ENCODE measurements at regions not wholly inside any gene's neighbourhood (a gene's known extent, or its start where the extent isn't known, plus 50 kb on each side); places are given as distances from the start of the nearest gene placed in this dataset.

GRCh38 chr18:38198526-38198925, 632.9 kb upstream of the CELF4 start:
- H3K4me1 ChIP-seq (ENCODE audit: control insufficient read depth in 4 of 4, insufficient read depth in 4 of 4, low read length in 3 of 4) = no peaks in the 10 kb centered on the region
- 78% methylated on average over 1 of the region's 1 CpG for WGBS
- no peaks in the 10 kb centered on the region for H3K27me3 ChIP-seq (ENCODE audit: control insufficient read depth in 4 of 4, insufficient read depth in 4 of 4, low read length in 3 of 4)
- no peaks in the 10 kb centered on the region for H3K36me3 ChIP-seq (ENCODE audit: control insufficient read depth in 4 of 4, insufficient read depth in 3 of 4, low read depth in 1 of 4, low read length in 3 of 4)
- H3K27ac ChIP-seq (ENCODE audit: low read depth in 1 of 2, low read length in 2 of 2) = no peak overlapping the region
- no peak for DNase-seq (ENCODE audit: low spot score)
- no peak overlapping the region for H3K9ac ChIP-seq (ENCODE audit: low read depth in 1 of 2, low read length in 2 of 2)
- H3K4me3 ChIP-seq (ENCODE audit: low read depth in 1 of 3, low read length in 3 of 3) = no peak overlapping the region
- TF ChIP-seq SP1 (IDR thresholded peaks at IDR 0.05) (no peak), RXRA (IDR thresholded peaks at IDR 0.05) (no peak), NR2F2 (IDR thresholded peaks at IDR 0.05) (no peak)
- TF ChIP-seq, protein P1, sequence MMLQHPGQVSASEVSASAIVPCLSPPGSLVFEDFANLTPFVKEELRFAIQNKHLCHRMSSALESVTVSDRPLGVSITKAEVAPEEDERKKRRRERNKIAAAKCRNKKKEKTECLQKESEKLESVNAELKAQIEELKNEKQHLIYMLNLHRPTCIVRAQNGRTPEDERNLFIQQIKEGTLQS (IDR thresholded peaks at IDR 0.05) = no peak
- TF ChIP-seq, protein P2, sequence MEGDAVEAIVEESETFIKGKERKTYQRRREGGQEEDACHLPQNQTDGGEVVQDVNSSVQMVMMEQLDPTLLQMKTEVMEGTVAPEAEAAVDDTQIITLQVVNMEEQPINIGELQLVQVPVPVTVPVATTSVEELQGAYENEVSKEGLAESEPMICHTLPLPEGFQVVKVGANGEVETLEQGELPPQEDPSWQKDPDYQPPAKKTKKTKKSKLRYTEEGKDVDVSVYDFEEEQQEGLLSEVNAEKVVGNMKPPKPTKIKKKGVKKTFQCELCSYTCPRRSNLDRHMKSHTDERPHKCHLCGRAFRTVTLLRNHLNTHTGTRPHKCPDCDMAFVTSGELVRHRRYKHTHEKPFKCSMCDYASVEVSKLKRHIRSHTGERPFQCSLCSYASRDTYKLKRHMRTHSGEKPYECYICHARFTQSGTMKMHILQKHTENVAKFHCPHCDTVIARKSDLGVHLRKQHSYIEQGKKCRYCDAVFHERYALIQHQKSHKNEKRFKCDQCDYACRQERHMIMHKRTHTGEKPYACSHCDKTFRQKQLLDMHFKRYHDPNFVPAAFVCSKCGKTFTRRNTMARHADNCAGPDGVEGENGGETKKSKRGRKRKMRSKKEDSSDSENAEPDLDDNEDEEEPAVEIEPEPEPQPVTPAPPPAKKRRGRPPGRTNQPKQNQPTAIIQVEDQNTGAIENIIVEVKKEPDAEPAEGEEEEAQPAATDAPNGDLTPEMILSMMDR (IDR thresholded peaks at IDR 0.05; ENCODE audit: low read depth, low read length, missing input control) = no peak
- no peaks in the 10 kb centered on the region for H3K9me3 ChIP-seq (ENCODE audit: control insufficient read depth in 4 of 4, low read length in 3 of 4)

DNA sequence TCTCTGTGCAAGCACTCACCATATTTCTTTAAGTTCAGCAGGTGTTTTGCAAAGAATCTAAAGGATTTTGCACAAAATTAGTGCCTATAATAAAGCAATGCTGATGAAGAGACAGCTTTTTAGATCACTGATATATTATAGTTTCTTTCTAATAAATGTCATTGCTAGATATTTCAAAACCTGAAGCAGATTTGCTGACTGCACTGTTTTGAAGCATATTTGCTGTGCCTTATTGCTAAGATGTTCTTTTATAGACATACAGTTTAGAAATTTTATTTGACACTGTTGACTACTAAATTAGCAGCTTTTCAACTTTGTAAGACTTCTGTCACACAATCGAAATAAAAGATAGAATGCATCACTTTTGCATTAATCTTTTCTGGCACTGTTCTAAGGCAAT, 620.9 kb upstream of the CELF4 start:
- Histone ChIP-seq H3K9me3 (ENCODE audit: control insufficient read depth in 4 of 4, low read length in 3 of 4) (no peaks in the 10 kb centered on the region), H3K27me3 (ENCODE audit: control insufficient read depth in 4 of 4, insufficient read depth in 4 of 4, low read length in 3 of 4) (no peaks in the 10 kb centered on the region), H3K9ac (ENCODE audit: low read depth in 1 of 2, low read length in 2 of 2) (no peak overlapping the region), H3K36me3 (ENCODE audit: control insufficient read depth in 4 of 4, insufficient read depth in 3 of 4, low read depth in 1 of 4, low read length in 3 of 4) (no peaks in the 10 kb centered on the region), H3K27ac (ENCODE audit: low read depth in 1 of 2, low read length in 2 of 2) (no peak overlapping the region), H3K4me3 (ENCODE audit: low read depth in 1 of 3, low read length in 3 of 3) (no peak overlapping the region), H3K4me1 (ENCODE audit: control insufficient read depth in 4 of 4, insufficient read depth in 4 of 4, low read length in 3 of 4) (no peaks in the 10 kb centered on the region)
- TF ChIP-seq, protein P1 (IDR thresholded peaks at IDR 0.05) = no peak
- no peak for TF ChIP-seq FOXA1 (IDR thresholded peaks at IDR 0.05)
- no peak for TF ChIP-seq RAD21 (IDR thresholded peaks at IDR 0.05)
- TF ChIP-seq FOXA2 (IDR thresholded peaks at IDR 0.05) = no peak
- TF ChIP-seq, protein P3, sequence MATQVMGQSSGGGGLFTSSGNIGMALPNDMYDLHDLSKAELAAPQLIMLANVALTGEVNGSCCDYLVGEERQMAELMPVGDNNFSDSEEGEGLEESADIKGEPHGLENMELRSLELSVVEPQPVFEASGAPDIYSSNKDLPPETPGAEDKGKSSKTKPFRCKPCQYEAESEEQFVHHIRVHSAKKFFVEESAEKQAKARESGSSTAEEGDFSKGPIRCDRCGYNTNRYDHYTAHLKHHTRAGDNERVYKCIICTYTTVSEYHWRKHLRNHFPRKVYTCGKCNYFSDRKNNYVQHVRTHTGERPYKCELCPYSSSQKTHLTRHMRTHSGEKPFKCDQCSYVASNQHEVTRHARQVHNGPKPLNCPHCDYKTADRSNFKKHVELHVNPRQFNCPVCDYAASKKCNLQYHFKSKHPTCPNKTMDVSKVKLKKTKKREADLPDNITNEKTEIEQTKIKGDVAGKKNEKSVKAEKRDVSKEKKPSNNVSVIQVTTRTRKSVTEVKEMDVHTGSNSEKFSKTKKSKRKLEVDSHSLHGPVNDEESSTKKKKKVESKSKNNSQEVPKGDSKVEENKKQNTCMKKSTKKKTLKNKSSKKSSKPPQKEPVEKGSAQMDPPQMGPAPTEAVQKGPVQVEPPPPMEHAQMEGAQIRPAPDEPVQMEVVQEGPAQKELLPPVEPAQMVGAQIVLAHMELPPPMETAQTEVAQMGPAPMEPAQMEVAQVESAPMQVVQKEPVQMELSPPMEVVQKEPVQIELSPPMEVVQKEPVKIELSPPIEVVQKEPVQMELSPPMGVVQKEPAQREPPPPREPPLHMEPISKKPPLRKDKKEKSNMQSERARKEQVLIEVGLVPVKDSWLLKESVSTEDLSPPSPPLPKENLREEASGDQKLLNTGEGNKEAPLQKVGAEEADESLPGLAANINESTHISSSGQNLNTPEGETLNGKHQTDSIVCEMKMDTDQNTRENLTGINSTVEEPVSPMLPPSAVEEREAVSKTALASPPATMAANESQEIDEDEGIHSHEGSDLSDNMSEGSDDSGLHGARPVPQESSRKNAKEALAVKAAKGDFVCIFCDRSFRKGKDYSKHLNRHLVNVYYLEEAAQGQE (IDR thresholded peaks at IDR 0.05) = no peak
- TF ChIP-seq, protein P4, sequence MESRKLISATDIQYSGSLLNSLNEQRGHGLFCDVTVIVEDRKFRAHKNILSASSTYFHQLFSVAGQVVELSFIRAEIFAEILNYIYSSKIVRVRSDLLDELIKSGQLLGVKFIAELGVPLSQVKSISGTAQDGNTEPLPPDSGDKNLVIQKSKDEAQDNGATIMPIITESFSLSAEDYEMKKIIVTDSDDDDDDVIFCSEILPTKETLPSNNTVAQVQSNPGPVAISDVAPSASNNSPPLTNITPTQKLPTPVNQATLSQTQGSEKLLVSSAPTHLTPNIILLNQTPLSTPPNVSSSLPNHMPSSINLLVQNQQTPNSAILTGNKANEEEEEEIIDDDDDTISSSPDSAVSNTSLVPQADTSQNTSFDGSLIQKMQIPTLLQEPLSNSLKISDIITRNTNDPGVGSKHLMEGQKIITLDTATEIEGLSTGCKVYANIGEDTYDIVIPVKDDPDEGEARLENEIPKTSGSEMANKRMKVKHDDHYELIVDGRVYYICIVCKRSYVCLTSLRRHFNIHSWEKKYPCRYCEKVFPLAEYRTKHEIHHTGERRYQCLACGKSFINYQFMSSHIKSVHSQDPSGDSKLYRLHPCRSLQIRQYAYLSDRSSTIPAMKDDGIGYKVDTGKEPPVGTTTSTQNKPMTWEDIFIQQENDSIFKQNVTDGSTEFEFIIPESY (IDR thresholded peaks at IDR 0.05) = no peak
- no peak for TF ChIP-seq SP1 (IDR thresholded peaks at IDR 0.05)
- TF ChIP-seq, protein P2 (IDR thresholded peaks at IDR 0.05; ENCODE audit: low read depth, low read length, missing input control) = no peak
- WGBS = 55% methylated on average over 1 of the region's 1 CpG
- no peak for DNase-seq (ENCODE audit: low spot score)

Measured in liver (tissue), 8 donors.